Astrocyte of the cerebellum (primary cell): ENCODE measurements at regions not wholly inside any gene's neighbourhood (a gene's known extent, or its start where the extent isn't known, plus 50 kb on each side); places are given as distances from the start of the nearest gene placed in this dataset.

Experiments used
- DNase-seq: peaks from one replicate; pipeline ENCODE4 v3.0.0-alpha.2; 2011; ENCODE audit warnings: low read depth
- H3K4me3 ChIP-seq: 2 replicates; pipeline ENCODE4 v1.5.1; 2011; ENCODE audit warnings: mild to moderate bottlenecking, low read depth, low read length, moderate library complexity
- CTCF ChIP-seq: IDR thresholded peaks from 2 replicates; pipeline ENCODE4 v1.5.1; 2012; ENCODE audit warnings: low read length, low read depth, moderate library complexity, mild to moderate bottlenecking; ENCODE audit errors: missing control alignments
- in situ Hi-C: cut with HindIII; loops from 2 replicates; pipeline ENCODE4 v1.10.0; 2017; ENCODE audit warnings: low sequenced_read_pairs

DNA sequence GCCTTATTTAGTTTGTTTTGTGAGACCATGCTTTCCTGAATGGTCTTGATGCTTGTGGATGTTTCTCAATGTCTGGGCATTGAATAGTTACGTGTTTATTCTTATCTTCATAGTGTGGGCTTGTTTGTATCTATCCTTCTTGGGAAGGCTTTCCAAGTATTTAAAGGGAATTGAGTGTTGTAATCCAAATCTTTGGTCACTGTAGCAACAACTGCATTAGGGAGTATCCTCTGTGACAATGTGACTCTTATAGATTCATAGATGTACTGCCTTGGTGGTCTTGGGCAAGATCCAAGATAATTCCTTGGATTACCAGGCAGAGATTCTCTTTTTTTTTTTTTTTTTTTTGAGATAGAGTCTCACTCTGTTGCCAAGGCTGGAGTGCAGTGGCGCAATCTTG, 598.4 kb downstream of the CBLN4 start:
- H3K4me3 ChIP-seq, result no peak overlapping the region
- in situ Hi-C loops, result no loop called here
- DNase-seq, result no peak
- no peak for TF ChIP-seq CTCF

GRCh38 chr20:55394592-55394991, 610.7 kb downstream of the CBLN4 start:
- no peak overlapping the region for H3K4me3 ChIP-seq
- DNase-seq, result no peak
- no peak for TF ChIP-seq CTCF
- in situ Hi-C loops, result no loop called here

GRCh38 chr20:55390791-55391190, 614.5 kb downstream of the CBLN4 start:
- in situ Hi-C loops, result no loop called here
- no peak for DNase-seq
- no peak for TF ChIP-seq CTCF
- H3K4me3 ChIP-seq, result no peak overlapping the region

- TF ChIP-seq CTCF, result no peak
- no peak overlapping the region for H3K4me3 ChIP-seq
- in situ Hi-C loops, result no loop called here
- no peak for DNase-seq
These were observed 618.6 kb downstream of the CBLN4 start for GRCh38 chr20:55386686-55387085.

- no peak overlapping the region for H3K4me3 ChIP-seq
- DNase-seq, result no peak
- no peak for TF ChIP-seq CTCF
- in situ Hi-C loops, result no loop called here
These were observed 629.4 kb downstream of the CBLN4 start for GRCh38 chr20:55375920-55376319.

GRCh38 chr20:55365745-55366144, 639.6 kb downstream of the CBLN4 start:
- TF ChIP-seq CTCF, result no peak
- DNase-seq, result no peak
- in situ Hi-C loops, result no loop called here
- H3K4me3 ChIP-seq, result no peak overlapping the region

- no peak for TF ChIP-seq CTCF
- DNase-seq, result no peak
- no peak overlapping the region for H3K4me3 ChIP-seq
- in situ Hi-C loops, result no loop called here
These were observed 644.4 kb downstream of the CBLN4 start for GRCh38 chr20:55360895-55361294.
